HepG2 (cell line): ENCODE measurements at regions not wholly inside any gene's neighbourhood (a gene's known extent, or its start where the extent isn't known, plus 50 kb on each side); places are given as distances from the start of the nearest gene placed in this dataset.

Experiments
- ATAC-seq: fragments of 200-7000 bp; cut with Tn5 transposase; 3 replicates; pipeline ENCODE4 v1.9.1; 2020; ENCODE audit warnings: mild to moderate bottlenecking, moderate library complexity
- BruUV-seq: library from RNA; stranded (reverse); fragments of 400-500 nt; replicated peaks from 2 replicates; lab custom pipeline; 2021; lab: Mats Ljungman, UMichigan
- CTCF ChIA-PET: fragments of 300-600 bp; formaldehyde crosslinking; extraction: SDS; loops from one replicate; lab custom pipeline; 2021; ENCODE audit warnings: low total read pairs, inconsistent platforms, low intra/inter-chr PET ratio; lab: Yijun Ruan, JAX
- POLR2A ChIA-PET: fragments of 350-600 bp; sonication (Branson Sonifier 250); formaldehyde crosslinking; loops from one replicate; lab custom pipeline; 2020; ENCODE audit warnings: antibody characterized with exemption, inconsistent platforms; lab: Yijun Ruan, JAX
- DNase-seq: peaks from one replicate; pipeline ENCODE4 v3.0.0-alpha.2; 2015; ENCODE audit warnings: low spot score
- FAIRE-seq: peaks from 3 replicates; lab custom pipeline; 2011; peaks lifted over from hg19 to GRCh38; lab: Jason Lieb, UNC
- H2AFZ ChIP-seq: one replicate; pipeline ENCODE4 v1.6.1; 2011; ENCODE audit warnings: low read length, inconsistent platforms
- H3K27ac ChIP-seq: fragments of 300-600 bp; 3 replicates; pipeline ENCODE4 v1.8.0; 2011; ENCODE audit warnings: mixed run types, mild to moderate bottlenecking, mixed read lengths, low read length, inconsistent platforms; ENCODE audit not compliant: insufficient read depth; ENCODE audit errors: extremely low read length
- H3K27me3 ChIP-seq, 2 experiments: fragments of 200-600 bp in 1 of 2; 2 replicates in 1 of 2; 3 replicates in 1 of 2; pipeline versions ENCODE4 v1.6.0 to v1.8.0; 2011; ENCODE audit warnings: low read length in 2 of 2, mild to moderate bottlenecking in 2 of 2, moderate library complexity in 2 of 2, inconsistent platforms in 1 of 2; ENCODE audit not compliant: insufficient read depth in 2 of 2, control insufficient read depth in 1 of 2
- H3K36me3 ChIP-seq, 2 experiments: fragments of 200-600 bp in 1 of 2; replicated peaks in 1 of 2; 2 replicates in 1 of 2; 3 replicates in 1 of 2; pipeline versions ENCODE4 v1.5.1 to v1.8.0; 2011; ENCODE audit warnings: low read length in 2 of 2, inconsistent platforms in 1 of 2; ENCODE audit not compliant: insufficient read depth in 2 of 2, control insufficient read depth in 1 of 2
- H3K4me1 ChIP-seq: 2 replicates; pipeline ENCODE4 v1.5.1; 2012; ENCODE audit warnings: low read length, inconsistent platforms; ENCODE audit not compliant: insufficient read depth
- H3K4me2 ChIP-seq: 2 replicates; pipeline ENCODE4 v1.6.0; 2011; ENCODE audit warnings: low read depth, low read length, inconsistent platforms
- H3K4me3 ChIP-seq, 3 experiments: fragments of 200-600 bp in 1 of 3; sonication (generic), shearing (Covaris generic) in 1 of 3; replicated peaks in 1 of 3; 2 replicates each; pipeline ENCODE4 v1.5.1; 2011 to 2016; ENCODE audit warnings: low read length in 3 of 3, inconsistent platforms in 2 of 3, low read depth in 2 of 3, mild to moderate bottlenecking in 2 of 3, control low read depth in 1 of 3, mixed read lengths in 1 of 3; ENCODE audit not compliant: insufficient read depth in 1 of 3
- H3K79me2 ChIP-seq: one replicate; pipeline ENCODE4 v1.6.1; 2011; ENCODE audit warnings: low read length, inconsistent platforms; ENCODE audit not compliant: insufficient read depth
- H3K9ac ChIP-seq: 2 replicates; pipeline ENCODE4 v1.6.0; 2011; ENCODE audit warnings: mild to moderate bottlenecking, low read depth, low read length, inconsistent platforms; ENCODE audit not compliant: insufficient read depth
- H3K9me3 ChIP-seq: 2 replicates; pipeline ENCODE4 v1.5.1; 2012; ENCODE audit warnings: mild to moderate bottlenecking, low read length
- H4K20me1 ChIP-seq: 2 replicates; pipeline ENCODE4 v1.6.0; 2011; ENCODE audit warnings: inconsistent platforms, mild to moderate bottlenecking, low read length, moderate library complexity; ENCODE audit not compliant: insufficient read depth
- BCL6 ChIP-seq: IDR thresholded peaks from 2 replicates; pipeline ENCODE4 v1.6.1; 2016; ENCODE audit warnings: missing genetic modification reagents, missing compliant biosample characterization
- ETV6 ChIP-seq: sonication (generic); formaldehyde crosslinking; conservative IDR thresholded peaks from 2 replicates; pipeline ENCODE4 v1.4.0; 2020; ENCODE audit warnings: missing genetic modification reagents
- FIP1L1 ChIP-seq: fragments of 200-400 bp; formaldehyde crosslinking; IDR thresholded peaks from 2 replicates; pipeline ENCODE4 v1.6.1; 2018; ENCODE audit warnings: low read depth, mild to moderate bottlenecking, low read length, moderate library complexity, borderline replicate concordance; ENCODE audit not compliant: insufficient read depth
- NFE2 ChIP-seq: sonication (generic); formaldehyde crosslinking; IDR thresholded peaks from 2 replicates; pipeline ENCODE4 v1.4.0; 2020; ENCODE audit warnings: missing genetic modification reagents
- POLR2AphosphoS2 ChIP-seq: IDR thresholded peaks from 2 replicates; pipeline ENCODE4 v1.6.1; 2011; ENCODE audit warnings: low read depth, low read length, improper control_type of control experiment
- RCOR2 ChIP-seq: IDR thresholded peaks from 2 replicates; pipeline ENCODE4 v1.6.1; 2016; ENCODE audit warnings: missing biosample characterization, missing genetic modification reagents
- SP1 ChIP-seq, 2 experiments: fragments of 450-650 bp in 1 of 2; sonication (generic) in 1 of 2; formaldehyde crosslinking in 1 of 2; IDR thresholded peaks; 2 replicates each; pipeline versions ENCODE4 v1.4.0 to v1.6.1; 2016 to 2020; ENCODE audit warnings: missing genetic modification reagents in 1 of 2
- TP53 ChIP-seq: sonication (generic); formaldehyde crosslinking; conservative IDR thresholded peaks from 2 replicates; pipeline ENCODE4 v1.4.0; 2020; ENCODE audit warnings: missing genetic modification reagents
- TRIM24 ChIP-seq: sonication (generic); formaldehyde crosslinking; IDR thresholded peaks from 2 replicates; pipeline ENCODE4 v1.8.0; 2022; ENCODE audit warnings: mild to moderate bottlenecking, missing genetic modification reagents
- WIZ ChIP-seq: sonication (generic); formaldehyde crosslinking; IDR thresholded peaks from 2 replicates; pipeline ENCODE4 v1.5.1; 2020; ENCODE audit warnings: mild to moderate bottlenecking, missing genetic modification reagents
- ZFAT ChIP-seq: sonication (generic); formaldehyde crosslinking; conservative IDR thresholded peaks from 2 replicates; pipeline ENCODE4 v1.8.1; 2023; ENCODE audit warnings: missing genetic modification reagents, inconsistent platforms
- ZKSCAN8 ChIP-seq: IDR thresholded peaks from 2 replicates; pipeline ENCODE4 v1.6.1; 2016; ENCODE audit warnings: borderline replicate concordance, missing genetic modification reagents, missing compliant biosample characterization
- WGBS: methylation state at CpG from one replicate; pipeline ENCODE4 v1.1.6; 2017; ENCODE audit warnings: low lambda C conversion rate; 5-methylcytosine and 5-hydroxymethylcytosine counted together
- in situ Hi-C: cut with HindIII; loops from 2 replicates; pipeline ENCODE4 v1.10.0; 2017; ENCODE audit warnings: low pct_unique_long_range_greater_than_20kb; ENCODE audit not compliant: extremely low pct_ligation_motif_present
- intact Hi-C: fragments of 100-400 bp; cut with micrococcal nuclease; formaldehyde crosslinking; loops from one replicate; pipeline ENCODE4 v1.10.0; 2022; ENCODE audit not compliant: unreplicated experiment
- TF ChIP-seq, protein P1 (sequence below): IDR thresholded peaks from 2 replicates; pipeline ENCODE4 v1.6.1; 2016; ENCODE audit warnings: missing compliant biosample characterization, missing genetic modification reagents, borderline replicate concordance
- TF ChIP-seq, protein P2 (sequence below): IDR thresholded peaks from 2 replicates; pipeline ENCODE4 v1.6.1; 2016; ENCODE audit warnings: low read depth, missing genetic modification reagents, missing compliant biosample characterization
- TF ChIP-seq, protein P3 (sequence below): sonication (generic); formaldehyde crosslinking; IDR thresholded peaks from 2 replicates; pipeline ENCODE4 v1.4.0; 2020; ENCODE audit warnings: missing genetic modification reagents, borderline replicate concordance

DNA sequence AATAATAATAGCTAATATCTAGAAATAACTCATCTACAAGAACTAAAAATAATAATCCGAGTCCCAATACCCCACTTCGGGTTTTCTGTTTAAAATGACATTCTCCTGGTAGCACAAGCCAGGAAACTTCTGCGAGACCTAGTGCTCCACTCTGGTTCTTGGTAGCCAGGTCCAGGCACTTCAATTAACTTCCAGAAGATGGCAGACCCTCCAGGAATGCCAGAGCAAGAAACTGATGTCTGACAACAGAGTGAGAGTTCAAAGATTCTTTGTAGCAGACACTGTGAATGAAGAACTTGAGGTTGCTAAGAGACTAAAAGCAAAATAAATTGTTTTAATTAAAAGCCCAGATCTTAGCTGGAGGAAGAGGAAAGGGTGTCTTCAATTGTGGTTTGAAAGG, 1963.3 kb upstream of the CDH9 start:
- H3K79me2 ChIP-seq, result no peaks in the 10 kb centered on the region
- H2AFZ ChIP-seq, result no peak overlapping the region
- POLR2A ChIA-PET, result no interaction called here
- H3K9ac ChIP-seq, result no peak overlapping the region
- in situ Hi-C loops, result no loop called here
- H3K4me2 ChIP-seq, result no peak overlapping the region
- WGBS, result 1% methylated on average over 3 of the region's 3 CpGs
- H3K27me3 ChIP-seq, result no peaks in the 10 kb centered on the region
- H3K9me3 ChIP-seq, result no peaks in the 10 kb centered on the region
- intact Hi-C loops, result no loop called here
- no peaks in the 10 kb centered on the region for H4K20me1 ChIP-seq
- CTCF ChIA-PET, result no interaction called here
- H3K4me1 ChIP-seq, result no peaks in the 10 kb centered on the region
- H3K36me3 ChIP-seq, result no peaks in the 10 kb centered on the region
- no peak overlapping the region for H3K4me3 ChIP-seq
- DNase-seq, result no peak
- no peak for FAIRE-seq
- H3K27ac ChIP-seq, result no peak overlapping the region
- ATAC-seq, result no peak
- BruUV-seq, result no TSS peak
- no peak for TF ChIP-seq TRIM24 (CRISPR knock-in tag)
- TF ChIP-seq ETV6, result no peak
- TF ChIP-seq NFE2 (CRISPR knock-in tag), result no peak
- TF ChIP-seq, protein P1, sequence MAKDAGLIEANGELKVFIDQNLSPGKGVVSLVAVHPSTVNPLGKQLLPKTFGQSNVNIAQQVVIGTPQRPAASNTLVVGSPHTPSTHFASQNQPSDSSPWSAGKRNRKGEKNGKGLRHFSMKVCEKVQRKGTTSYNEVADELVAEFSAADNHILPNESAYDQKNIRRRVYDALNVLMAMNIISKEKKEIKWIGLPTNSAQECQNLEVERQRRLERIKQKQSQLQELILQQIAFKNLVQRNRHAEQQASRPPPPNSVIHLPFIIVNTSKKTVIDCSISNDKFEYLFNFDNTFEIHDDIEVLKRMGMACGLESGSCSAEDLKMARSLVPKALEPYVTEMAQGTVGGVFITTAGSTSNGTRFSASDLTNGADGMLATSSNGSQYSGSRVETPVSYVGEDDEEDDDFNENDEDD, result no peak
- no peak for TF ChIP-seq SP1 (IDR thresholded peaks at IDR 0.05)
- TF ChIP-seq SP1 (CRISPR knock-in tag; IDR thresholded peaks at IDR 0.05), result no peak
- no peak for TF ChIP-seq RCOR2
- TF ChIP-seq BCL6 (CRISPR knock-in tag), result no peak
- no peak for TF ChIP-seq POLR2AphosphoS2
- no peak for TF ChIP-seq ZFAT (CRISPR knock-in tag)
- TF ChIP-seq FIP1L1, result no peak
- no peak for TF ChIP-seq ZKSCAN8 (CRISPR knock-in tag)
- TF ChIP-seq, protein P2, sequence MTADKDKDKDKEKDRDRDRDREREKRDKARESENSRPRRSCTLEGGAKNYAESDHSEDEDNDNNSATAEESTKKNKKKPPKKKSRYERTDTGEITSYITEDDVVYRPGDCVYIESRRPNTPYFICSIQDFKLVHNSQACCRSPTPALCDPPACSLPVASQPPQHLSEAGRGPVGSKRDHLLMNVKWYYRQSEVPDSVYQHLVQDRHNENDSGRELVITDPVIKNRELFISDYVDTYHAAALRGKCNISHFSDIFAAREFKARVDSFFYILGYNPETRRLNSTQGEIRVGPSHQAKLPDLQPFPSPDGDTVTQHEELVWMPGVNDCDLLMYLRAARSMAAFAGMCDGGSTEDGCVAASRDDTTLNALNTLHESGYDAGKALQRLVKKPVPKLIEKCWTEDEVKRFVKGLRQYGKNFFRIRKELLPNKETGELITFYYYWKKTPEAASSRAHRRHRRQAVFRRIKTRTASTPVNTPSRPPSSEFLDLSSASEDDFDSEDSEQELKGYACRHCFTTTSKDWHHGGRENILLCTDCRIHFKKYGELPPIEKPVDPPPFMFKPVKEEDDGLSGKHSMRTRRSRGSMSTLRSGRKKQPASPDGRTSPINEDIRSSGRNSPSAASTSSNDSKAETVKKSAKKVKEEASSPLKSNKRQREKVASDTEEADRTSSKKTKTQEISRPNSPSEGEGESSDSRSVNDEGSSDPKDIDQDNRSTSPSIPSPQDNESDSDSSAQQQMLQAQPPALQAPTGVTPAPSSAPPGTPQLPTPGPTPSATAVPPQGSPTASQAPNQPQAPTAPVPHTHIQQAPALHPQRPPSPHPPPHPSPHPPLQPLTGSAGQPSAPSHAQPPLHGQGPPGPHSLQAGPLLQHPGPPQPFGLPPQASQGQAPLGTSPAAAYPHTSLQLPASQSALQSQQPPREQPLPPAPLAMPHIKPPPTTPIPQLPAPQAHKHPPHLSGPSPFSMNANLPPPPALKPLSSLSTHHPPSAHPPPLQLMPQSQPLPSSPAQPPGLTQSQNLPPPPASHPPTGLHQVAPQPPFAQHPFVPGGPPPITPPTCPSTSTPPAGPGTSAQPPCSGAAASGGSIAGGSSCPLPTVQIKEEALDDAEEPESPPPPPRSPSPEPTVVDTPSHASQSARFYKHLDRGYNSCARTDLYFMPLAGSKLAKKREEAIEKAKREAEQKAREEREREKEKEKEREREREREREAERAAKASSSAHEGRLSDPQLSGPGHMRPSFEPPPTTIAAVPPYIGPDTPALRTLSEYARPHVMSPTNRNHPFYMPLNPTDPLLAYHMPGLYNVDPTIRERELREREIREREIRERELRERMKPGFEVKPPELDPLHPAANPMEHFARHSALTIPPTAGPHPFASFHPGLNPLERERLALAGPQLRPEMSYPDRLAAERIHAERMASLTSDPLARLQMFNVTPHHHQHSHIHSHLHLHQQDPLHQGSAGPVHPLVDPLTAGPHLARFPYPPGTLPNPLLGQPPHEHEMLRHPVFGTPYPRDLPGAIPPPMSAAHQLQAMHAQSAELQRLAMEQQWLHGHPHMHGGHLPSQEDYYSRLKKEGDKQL, result no peak
- TF ChIP-seq, protein P3, sequence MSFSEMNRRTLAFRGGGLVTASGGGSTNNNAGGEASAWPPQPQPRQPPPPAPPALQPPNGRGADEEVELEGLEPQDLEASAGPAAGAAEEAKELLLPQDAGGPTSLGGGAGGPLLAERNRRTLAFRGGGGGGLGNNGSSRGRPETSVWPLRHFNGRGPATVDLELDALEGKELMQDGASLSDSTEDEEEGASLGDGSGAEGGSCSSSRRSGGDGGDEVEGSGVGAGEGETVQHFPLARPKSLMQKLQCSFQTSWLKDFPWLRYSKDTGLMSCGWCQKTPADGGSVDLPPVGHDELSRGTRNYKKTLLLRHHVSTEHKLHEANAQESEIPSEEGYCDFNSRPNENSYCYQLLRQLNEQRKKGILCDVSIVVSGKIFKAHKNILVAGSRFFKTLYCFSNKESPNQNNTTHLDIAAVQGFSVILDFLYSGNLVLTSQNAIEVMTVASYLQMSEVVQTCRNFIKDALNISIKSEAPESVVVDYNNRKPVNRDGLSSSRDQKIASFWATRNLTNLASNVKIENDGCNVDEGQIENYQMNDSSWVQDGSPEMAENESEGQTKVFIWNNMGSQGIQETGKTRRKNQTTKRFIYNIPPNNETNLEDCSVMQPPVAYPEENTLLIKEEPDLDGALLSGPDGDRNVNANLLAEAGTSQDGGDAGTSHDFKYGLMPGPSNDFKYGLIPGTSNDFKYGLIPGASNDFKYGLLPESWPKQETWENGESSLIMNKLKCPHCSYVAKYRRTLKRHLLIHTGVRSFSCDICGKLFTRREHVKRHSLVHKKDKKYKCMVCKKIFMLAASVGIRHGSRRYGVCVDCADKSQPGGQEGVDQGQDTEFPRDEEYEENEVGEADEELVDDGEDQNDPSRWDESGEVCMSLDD (CRISPR knock-in tag), result no peak
- no peak for TF ChIP-seq TP53 (CRISPR knock-in tag)
- TF ChIP-seq WIZ (CRISPR knock-in tag), result no peak
